ENCODE measurements at regions not wholly inside any gene's neighbourhood (a gene's known extent, or its start where the extent isn't known, plus 50 kb on each side); places are given as distances from the start of the nearest gene placed in this dataset.

GRCh38 chr18:34493566-34494358 is 216.3 kb upstream of the DTNA start:
- Histone ChIP-seq H2AFZ (ENCODE audit: low read length) (no peak overlapping the region), H3K9ac (ENCODE audit: low read length) (no peak overlapping the region), H3K4me2 (ENCODE audit: low read length) (no peak overlapping the region), H3K79me2 (ENCODE audit: insufficient read depth, low read length) (no peaks in the 10 kb centered on the region), H3K36me3 (ENCODE audit: insufficient read depth, low read length) (no peaks in the 10 kb centered on the region), H3K9me2 (ENCODE audit: low read depth, low read length) (no peaks in the 10 kb centered on the region), H3K4me1 (ENCODE audit: insufficient read depth, low read length, severe bottlenecking) (no peaks in the 10 kb centered on the region), H4K20me1 (ENCODE audit: insufficient read depth, low read length) (no peaks in the 10 kb centered on the region), H3K27ac (ENCODE audit: low read depth, low read length, poor library complexity, severe bottlenecking) (no peak overlapping the region), H3F3A (ENCODE audit: insufficient read depth, low read length) (no peaks in the 10 kb centered on the region), H3K27me3 (ENCODE audit: insufficient read depth, low read length) (no peaks in the 10 kb centered on the region), H3K9me3 (ENCODE audit: low read length) (no peaks in the 10 kb centered on the region), H3K4me3 (ENCODE audit: low read depth, low read length, poor library complexity, severe bottlenecking) (no peak overlapping the region)
- TF ChIP-seq EZH2 (IDR thresholded peaks at IDR 0.05; ENCODE audit: borderline replicate concordance, low read length) (no peak), CTCF (IDR thresholded peaks at IDR 0.05; ENCODE audit: low read length) (no peak)

DNA sequence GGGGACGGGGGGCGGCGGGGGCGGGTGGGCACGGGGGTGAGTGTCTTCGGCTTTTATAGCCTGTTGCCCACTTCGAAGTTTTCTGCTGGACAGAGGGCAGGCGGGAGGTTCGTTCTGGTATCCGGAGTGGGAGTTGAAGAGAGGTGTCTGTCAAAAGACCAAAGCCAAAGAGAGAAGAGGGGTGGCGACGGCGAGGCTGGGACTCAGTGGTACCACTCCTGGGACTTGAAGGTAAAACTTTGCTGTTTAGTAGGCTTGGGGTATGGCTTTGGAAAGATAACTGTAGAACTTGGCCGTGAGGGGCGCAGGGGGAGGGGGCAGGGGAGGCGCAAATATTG is 215.8 kb upstream of the DTNA start:
- Histone ChIP-seq H3K4me2 (ENCODE audit: low read length) (no peak overlapping the region), H2AFZ (ENCODE audit: low read length) (no peak overlapping the region), H3K79me2 (ENCODE audit: insufficient read depth, low read length) (no peaks in the 10 kb centered on the region), H3K4me3 (ENCODE audit: low read depth, low read length, poor library complexity, severe bottlenecking) (no peak overlapping the region), H3K4me1 (ENCODE audit: insufficient read depth, low read length, severe bottlenecking) (no peaks in the 10 kb centered on the region), H3K27ac (ENCODE audit: low read depth, low read length, poor library complexity, severe bottlenecking) (no peak overlapping the region), H3K9ac (ENCODE audit: low read length) (no peak overlapping the region), H4K20me1 (ENCODE audit: insufficient read depth, low read length) (no peaks in the 10 kb centered on the region), H3K9me3 (ENCODE audit: low read length) (no peaks in the 10 kb centered on the region), H3K27me3 (ENCODE audit: insufficient read depth, low read length) (no peaks in the 10 kb centered on the region), H3F3A (ENCODE audit: insufficient read depth, low read length) (no peaks in the 10 kb centered on the region), H3K36me3 (ENCODE audit: insufficient read depth, low read length) (no peaks in the 10 kb centered on the region), H3K9me2 (ENCODE audit: low read depth, low read length) (no peaks in the 10 kb centered on the region)
- TF ChIP-seq CTCF (IDR thresholded peaks at IDR 0.05; ENCODE audit: low read length) (no peak), EZH2 (IDR thresholded peaks at IDR 0.05; ENCODE audit: borderline replicate concordance, low read length) (no peak)

- no peaks in the 10 kb centered on the region for H3K9me3 ChIP-seq (ENCODE audit: low read length)
- no peaks in the 10 kb centered on the region for H3F3A ChIP-seq (ENCODE audit: insufficient read depth, low read length)
- H2AFZ ChIP-seq (ENCODE audit: low read length): no peak overlapping the region
- no peaks in the 10 kb centered on the region for H3K4me1 ChIP-seq (ENCODE audit: insufficient read depth, low read length, severe bottlenecking)
- no peak overlapping the region for H3K4me2 ChIP-seq (ENCODE audit: low read length)
- no peak for TF ChIP-seq CTCF (IDR thresholded peaks at IDR 0.05; ENCODE audit: low read length)
- TF ChIP-seq EZH2 (IDR thresholded peaks at IDR 0.05; ENCODE audit: borderline replicate concordance, low read length): no peak
- H3K27me3 ChIP-seq (ENCODE audit: insufficient read depth, low read length): no peaks in the 10 kb centered on the region
- H3K9ac ChIP-seq (ENCODE audit: low read length): no peak overlapping the region
- H4K20me1 ChIP-seq (ENCODE audit: insufficient read depth, low read length): no peaks in the 10 kb centered on the region
- no peaks in the 10 kb centered on the region for H3K36me3 ChIP-seq (ENCODE audit: insufficient read depth, low read length)
- H3K4me3 ChIP-seq (ENCODE audit: low read depth, low read length, poor library complexity, severe bottlenecking): no peak overlapping the region
- H3K27ac ChIP-seq (ENCODE audit: low read depth, low read length, poor library complexity, severe bottlenecking): no peak overlapping the region
- H3K9me2 ChIP-seq (ENCODE audit: low read depth, low read length): no peaks in the 10 kb centered on the region
- H3K79me2 ChIP-seq (ENCODE audit: insufficient read depth, low read length): no peaks in the 10 kb centered on the region
Observed at GRCh38 chr18:34495506-34495905, 214.6 kb upstream of the DTNA start.
